GM06990 (cell line): ENCODE measurements at regions not wholly inside any gene's neighbourhood (a gene's known extent, or its start where the extent isn't known, plus 50 kb on each side); places are given as distances from the start of the nearest gene placed in this dataset.

Source experiments
- DNase-seq: peaks from one replicate; pipeline ENCODE4 v3.0.0-alpha.2; 2011; ENCODE audit not compliant: insufficient read length; ENCODE audit errors: extremely low read depth
- H3K27me3 ChIP-seq: replicated peaks from 2 replicates; pipeline ENCODE4 v1.6.0; 2011; ENCODE audit warnings: low read length; ENCODE audit not compliant: control insufficient read depth, insufficient read depth
- H3K36me3 ChIP-seq: 2 replicates; pipeline ENCODE4 v1.5.1; 2011; ENCODE audit warnings: low read length; ENCODE audit not compliant: control insufficient read depth, insufficient read depth
- H3K4me3 ChIP-seq: replicated peaks from 2 replicates; pipeline ENCODE4 v1.5.1; 2011; ENCODE audit warnings: low read depth, mild to moderate bottlenecking, control low read depth, low read length
- CTCF ChIP-seq: IDR thresholded peaks from 2 replicates; pipeline ENCODE4 v1.5.1; 2011; ENCODE audit warnings: low read length, control low read depth, mild to moderate bottlenecking, inconsistent platforms; ENCODE audit not compliant: insufficient read depth, poor library complexity, severe bottlenecking

- H3K4me3 ChIP-seq: no peak overlapping the region
- no peaks in the 10 kb centered on the region for H3K36me3 ChIP-seq
- H3K27me3 ChIP-seq: no peaks in the 10 kb centered on the region
- no peak for DNase-seq
- no peak for TF ChIP-seq CTCF
These were observed 480.4 kb downstream of the FOXO1 start for GRCh38 chr13:40186041-40186440.

GRCh38 chr13:40186626-40187323 lies 479.7 kb downstream of the FOXO1 start:
- no peak for TF ChIP-seq CTCF

GRCh38 chr13:40187324-40187795 lies 479.1 kb downstream of the FOXO1 start:
- DNase-seq: no peak
- no peaks in the 10 kb centered on the region for H3K36me3 ChIP-seq
- no peak for TF ChIP-seq CTCF
- no peak overlapping the region for H3K4me3 ChIP-seq
- no peaks in the 10 kb centered on the region for H3K27me3 ChIP-seq

More at GRCh38 chr13:40186626-40187323, 479.7 kb downstream of the FOXO1 start:
- no peak for DNase-seq
- no peak overlapping the region for H3K4me3 ChIP-seq
- H3K27me3 ChIP-seq: no peaks in the 10 kb centered on the region
- no peaks in the 10 kb centered on the region for H3K36me3 ChIP-seq

GRCh38 chr13:40187841-40188591 lies 478.4 kb downstream of the FOXO1 start:
- no peak for DNase-seq
- no peak for TF ChIP-seq CTCF

GRCh38 chr13:40189426-40189825 lies 477.0 kb downstream of the FOXO1 start:
- H3K36me3 ChIP-seq: no peaks in the 10 kb centered on the region
- H3K27me3 ChIP-seq: peaks cover under 1% of the 10 kb centered on the region

More at GRCh38 chr13:40187841-40188591, 478.4 kb downstream of the FOXO1 start:
- no peak overlapping the region for H3K4me3 ChIP-seq
- no peaks in the 10 kb centered on the region; the same call in 1 of the 2 replicates for H3K27me3 ChIP-seq
- no peaks in the 10 kb centered on the region for H3K36me3 ChIP-seq

More at GRCh38 chr13:40189426-40189825, 477.0 kb downstream of the FOXO1 start:
- DNase-seq: no peak
- no peak for TF ChIP-seq CTCF
- no peak overlapping the region for H3K4me3 ChIP-seq
